Epithelial cell of esophagus (primary cell): ENCODE measurements at regions not wholly inside any gene's neighbourhood (a gene's known extent, or its start where the extent isn't known, plus 50 kb on each side); places are given as distances from the start of the nearest gene placed in this dataset.
A peak's percentile ranks its signal among the peaks of the same experiment; 100 is the strongest.

Experiments used
- DNase-seq: peaks from one replicate; pipeline ENCODE4 v3.0.0; 2010; ENCODE audit warnings: low read depth
- H3K4me3 ChIP-seq: 2 replicates; pipeline ENCODE4 v1.5.1; 2011; ENCODE audit warnings: mild to moderate bottlenecking, low read length, control low read depth
- TF ChIP-seq, protein P1 (sequence below): IDR thresholded peaks from 2 replicates; pipeline ENCODE4 v1.5.1; 2011; ENCODE audit warnings: low read depth, mild to moderate bottlenecking, low read length, control low read depth, inconsistent platforms; ENCODE audit not compliant: insufficient read depth; ENCODE audit errors: missing control alignments

GRCh38 chr5:152293189-152293588 lies 111.9 kb downstream of the NMUR2 start:
- no peak for DNase-seq
- TF ChIP-seq, protein P1, sequence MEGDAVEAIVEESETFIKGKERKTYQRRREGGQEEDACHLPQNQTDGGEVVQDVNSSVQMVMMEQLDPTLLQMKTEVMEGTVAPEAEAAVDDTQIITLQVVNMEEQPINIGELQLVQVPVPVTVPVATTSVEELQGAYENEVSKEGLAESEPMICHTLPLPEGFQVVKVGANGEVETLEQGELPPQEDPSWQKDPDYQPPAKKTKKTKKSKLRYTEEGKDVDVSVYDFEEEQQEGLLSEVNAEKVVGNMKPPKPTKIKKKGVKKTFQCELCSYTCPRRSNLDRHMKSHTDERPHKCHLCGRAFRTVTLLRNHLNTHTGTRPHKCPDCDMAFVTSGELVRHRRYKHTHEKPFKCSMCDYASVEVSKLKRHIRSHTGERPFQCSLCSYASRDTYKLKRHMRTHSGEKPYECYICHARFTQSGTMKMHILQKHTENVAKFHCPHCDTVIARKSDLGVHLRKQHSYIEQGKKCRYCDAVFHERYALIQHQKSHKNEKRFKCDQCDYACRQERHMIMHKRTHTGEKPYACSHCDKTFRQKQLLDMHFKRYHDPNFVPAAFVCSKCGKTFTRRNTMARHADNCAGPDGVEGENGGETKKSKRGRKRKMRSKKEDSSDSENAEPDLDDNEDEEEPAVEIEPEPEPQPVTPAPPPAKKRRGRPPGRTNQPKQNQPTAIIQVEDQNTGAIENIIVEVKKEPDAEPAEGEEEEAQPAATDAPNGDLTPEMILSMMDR = no peak
- no peak overlapping the region for H3K4me3 ChIP-seq

GRCh38 chr5:152290181-152290580 lies 114.9 kb downstream of the NMUR2 start:
- TF ChIP-seq, protein P1 = no peak
- DNase-seq = no peak
- no peak overlapping the region for H3K4me3 ChIP-seq

- H3K4me3 ChIP-seq = no peak overlapping the region
- TF ChIP-seq, protein P1 = no peak
- no peak for DNase-seq
These were observed 116.0 kb downstream of the NMUR2 start for GRCh38 chr5:152288917-152289595.

DNA sequence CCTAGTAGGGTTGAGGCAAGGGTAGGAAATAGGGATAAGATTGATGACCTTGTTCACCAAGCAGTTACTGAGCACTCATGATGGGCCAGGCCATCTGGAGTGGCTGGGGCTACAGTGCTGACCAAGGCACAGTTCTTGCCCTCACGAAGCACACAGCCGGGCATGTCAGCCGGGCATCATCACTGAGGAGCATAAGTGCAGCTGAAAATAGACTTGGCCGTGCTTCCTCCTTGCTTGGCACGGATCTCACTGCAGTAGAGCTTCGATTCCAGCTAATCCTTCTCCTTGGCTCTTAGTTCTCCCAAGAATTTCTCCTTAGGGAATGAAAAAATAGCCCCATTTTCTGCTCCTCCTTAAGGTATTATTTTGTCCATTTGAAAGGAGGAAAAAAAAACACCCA lies 116.6 kb downstream of the NMUR2 start:
- no peak for DNase-seq
- no peak overlapping the region for H3K4me3 ChIP-seq
- TF ChIP-seq, protein P1 = no peak

DNA sequence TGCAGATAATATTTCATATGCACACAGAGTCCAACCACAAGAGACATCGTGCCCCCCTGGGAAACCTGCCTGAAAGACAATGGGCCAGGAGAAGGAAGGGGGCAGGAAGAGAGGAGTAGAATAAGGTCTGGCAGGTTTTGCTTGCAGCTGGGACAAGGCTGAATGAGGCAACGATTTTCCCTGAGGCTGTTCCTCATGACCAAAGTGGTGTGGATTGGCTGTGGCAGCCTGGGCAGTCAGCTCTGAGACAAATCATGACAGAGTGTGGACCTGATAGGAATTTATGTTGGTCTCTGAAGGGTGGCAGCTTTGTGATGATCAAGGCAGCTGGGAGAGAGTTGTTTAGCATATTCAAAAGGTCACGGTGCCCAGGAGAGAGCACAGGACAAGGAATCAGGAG lies 119.3 kb downstream of the NMUR2 start:
- DNase-seq = peak; percentile 31
- TF ChIP-seq, protein P1 = no peak
- H3K4me3 ChIP-seq = no peak overlapping the region

GRCh38 chr5:152282331-152282730 lies 122.7 kb downstream of the NMUR2 start:
- TF ChIP-seq, protein P1 = no peak
- DNase-seq = no peak
- no peak overlapping the region for H3K4me3 ChIP-seq

GRCh38 chr5:152277936-152278335 lies 127.1 kb downstream of the NMUR2 start:
- no peak for DNase-seq
- TF ChIP-seq, protein P1 = no peak
- no peak overlapping the region for H3K4me3 ChIP-seq
